Neural crest cell (in vitro differentiated cells): ENCODE measurements at regions not wholly inside any gene's neighbourhood (a gene's known extent, or its start where the extent isn't known, plus 50 kb on each side); places are given as distances from the start of the nearest gene placed in this dataset.

Source experiments
- DNase-seq: peaks from one replicate; pipeline ENCODE4 v3.0.0; 2021; ENCODE audit warnings: low read depth, mixed read lengths, low spot score
- H3K27ac Mint-ChIP-seq: one replicate; pipeline ENCODE4 v1.8.0; 2021; ENCODE audit warnings: mild to moderate bottlenecking, mixed read lengths; ENCODE audit not compliant: unreplicated experiment
- H3K27me3 Mint-ChIP-seq: 2 replicates; pipeline ENCODE4 v1.8.0; 2021; ENCODE audit warnings: low read depth, mild to moderate bottlenecking, mixed read lengths
- H3K36me3 Mint-ChIP-seq: 2 replicates; pipeline ENCODE4 v1.8.0; 2021; ENCODE audit warnings: low read depth, mild to moderate bottlenecking, mixed read lengths
- H3K4me1 Mint-ChIP-seq: 2 replicates; pipeline ENCODE4 v1.8.0; 2021; ENCODE audit warnings: mixed read lengths
- H3K4me3 Mint-ChIP-seq: one replicate; pipeline ENCODE4 v1.8.0; 2021; ENCODE audit warnings: mild to moderate bottlenecking, mixed read lengths
- H3K9me3 Mint-ChIP-seq: 2 replicates; pipeline ENCODE4 v1.8.0; 2021; ENCODE audit warnings: mixed read lengths
- TF ChIP-seq, protein P1 (sequence below): fragments of 200-600 bp; sonication (generic); conservative IDR thresholded peaks from 2 replicates; pipeline ENCODE4 v1.5.0; 2021; ENCODE audit warnings: antibody characterized with exemption, mild to moderate bottlenecking

DNA sequence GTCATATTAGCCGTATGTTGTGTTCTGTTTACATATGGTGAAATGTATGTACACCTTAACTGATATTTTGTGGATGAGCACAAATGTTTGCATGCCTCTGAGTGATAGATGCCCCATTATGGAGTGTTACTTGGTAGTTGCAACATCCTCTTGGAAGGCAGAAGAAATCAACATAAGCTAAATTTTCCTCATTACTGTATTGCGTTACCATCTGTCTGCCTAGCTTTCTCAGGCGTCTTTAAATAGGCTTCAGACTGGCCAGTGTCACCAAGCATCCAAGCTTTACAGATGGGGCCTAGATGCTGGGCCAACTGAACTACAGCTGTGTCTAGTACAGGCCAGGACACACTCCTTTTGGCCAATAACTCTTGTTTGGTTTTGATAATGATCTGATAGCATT lies 250.6 kb downstream of the SAMD5 start:
- DNase-seq = no peak
- H3K4me1 Mint-ChIP-seq = no peaks in the 10 kb centered on the region
- no peaks in the 10 kb centered on the region for H3K36me3 Mint-ChIP-seq

DNA sequence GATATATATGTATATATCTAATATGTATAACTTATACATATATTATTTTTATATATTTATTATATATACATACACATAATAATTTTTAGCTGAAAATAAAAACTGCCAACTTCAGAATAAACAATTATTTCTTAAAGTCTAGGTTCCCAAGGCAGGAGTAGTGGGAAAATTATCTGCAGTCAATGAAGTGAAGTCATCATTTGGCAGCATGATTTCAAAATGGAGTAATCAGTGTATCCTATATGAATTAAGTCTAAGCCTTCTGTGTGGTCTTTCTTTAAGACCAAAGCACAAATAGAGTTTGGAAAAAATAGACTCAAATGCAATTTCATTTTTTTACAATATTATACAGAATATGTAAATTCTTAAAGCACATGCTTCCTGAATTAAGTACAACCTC lies 251.0 kb downstream of the SAMD5 start:
- no peak for DNase-seq
- H3K4me3 Mint-ChIP-seq = no peak overlapping the region
- no peaks in the 10 kb centered on the region for H3K27me3 Mint-ChIP-seq
- TF ChIP-seq, protein P1, sequence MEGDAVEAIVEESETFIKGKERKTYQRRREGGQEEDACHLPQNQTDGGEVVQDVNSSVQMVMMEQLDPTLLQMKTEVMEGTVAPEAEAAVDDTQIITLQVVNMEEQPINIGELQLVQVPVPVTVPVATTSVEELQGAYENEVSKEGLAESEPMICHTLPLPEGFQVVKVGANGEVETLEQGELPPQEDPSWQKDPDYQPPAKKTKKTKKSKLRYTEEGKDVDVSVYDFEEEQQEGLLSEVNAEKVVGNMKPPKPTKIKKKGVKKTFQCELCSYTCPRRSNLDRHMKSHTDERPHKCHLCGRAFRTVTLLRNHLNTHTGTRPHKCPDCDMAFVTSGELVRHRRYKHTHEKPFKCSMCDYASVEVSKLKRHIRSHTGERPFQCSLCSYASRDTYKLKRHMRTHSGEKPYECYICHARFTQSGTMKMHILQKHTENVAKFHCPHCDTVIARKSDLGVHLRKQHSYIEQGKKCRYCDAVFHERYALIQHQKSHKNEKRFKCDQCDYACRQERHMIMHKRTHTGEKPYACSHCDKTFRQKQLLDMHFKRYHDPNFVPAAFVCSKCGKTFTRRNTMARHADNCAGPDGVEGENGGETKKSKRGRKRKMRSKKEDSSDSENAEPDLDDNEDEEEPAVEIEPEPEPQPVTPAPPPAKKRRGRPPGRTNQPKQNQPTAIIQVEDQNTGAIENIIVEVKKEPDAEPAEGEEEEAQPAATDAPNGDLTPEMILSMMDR = no peak
- H3K9me3 Mint-ChIP-seq = no peaks in the 10 kb centered on the region
- H3K4me1 Mint-ChIP-seq = no peaks in the 10 kb centered on the region
- no peak overlapping the region for H3K27ac Mint-ChIP-seq
- H3K36me3 Mint-ChIP-seq = no peaks in the 10 kb centered on the region

More for the DNA sequence above, 250.6 kb downstream of the SAMD5 start:
- H3K27me3 Mint-ChIP-seq = no peaks in the 10 kb centered on the region
- TF ChIP-seq, protein P1 = no peak
- H3K27ac Mint-ChIP-seq = no peak overlapping the region
- H3K9me3 Mint-ChIP-seq = no peaks in the 10 kb centered on the region
- H3K4me3 Mint-ChIP-seq = no peak overlapping the region

DNA sequence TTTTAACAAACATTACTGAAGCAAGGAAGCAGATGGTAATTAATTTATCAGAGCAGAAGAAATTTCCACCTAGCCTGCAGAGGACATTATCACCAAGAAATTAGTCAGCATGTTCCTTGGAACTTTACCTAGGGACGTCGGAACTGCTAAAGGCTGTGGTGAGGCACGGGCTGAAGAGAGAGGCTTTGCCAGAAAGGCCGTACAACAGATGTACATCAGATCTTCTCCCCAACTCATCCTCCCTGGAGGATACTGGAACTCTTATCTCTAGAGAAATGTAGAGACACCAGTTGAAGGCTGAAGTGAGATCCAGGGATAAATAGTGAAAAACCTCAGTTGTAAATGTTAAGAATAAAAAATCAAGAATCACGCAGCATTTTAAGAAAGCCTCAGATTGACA lies 257.1 kb downstream of the SAMD5 start:
- Mint-ChIP-seq H3K27ac (no peak overlapping the region), H3K9me3 (peaks cover 4% of the 10 kb centered on the region)

DNA sequence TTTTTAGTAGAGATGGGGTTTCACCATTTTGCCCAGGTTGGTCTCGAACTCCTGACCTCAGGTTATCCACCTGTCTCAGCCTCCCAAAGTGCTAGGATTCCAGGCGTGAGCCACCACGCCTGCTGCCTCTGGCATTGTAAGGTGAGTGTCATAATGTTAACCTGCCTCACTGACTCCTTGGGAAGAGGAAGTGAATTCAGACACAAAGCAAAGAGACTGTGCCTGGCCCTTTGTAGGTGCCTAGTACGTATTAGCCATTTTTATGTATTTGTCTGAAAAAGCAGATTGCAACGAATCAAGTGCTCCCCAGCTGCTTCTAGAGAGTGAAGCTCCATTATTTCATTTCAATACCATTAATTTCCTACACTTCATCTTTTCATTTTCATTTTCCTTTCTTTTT lies 260.5 kb downstream of the SAMD5 start:
- H3K36me3 Mint-ChIP-seq = no peaks in the 10 kb centered on the region
- peaks cover 4% of the 10 kb centered on the region for H3K9me3 Mint-ChIP-seq
- no peak for DNase-seq
- TF ChIP-seq, protein P1 = no peak
- H3K27ac Mint-ChIP-seq = no peak overlapping the region
- no peaks in the 10 kb centered on the region for H3K4me1 Mint-ChIP-seq
- H3K27me3 Mint-ChIP-seq = no peaks in the 10 kb centered on the region
- no peak overlapping the region for H3K4me3 Mint-ChIP-seq

More for the DNA sequence above, 257.1 kb downstream of the SAMD5 start:
- H3K36me3 Mint-ChIP-seq = no peaks in the 10 kb centered on the region
- DNase-seq = no peak
- no peak overlapping the region for H3K4me3 Mint-ChIP-seq
- TF ChIP-seq, protein P1 = no peak
- H3K27me3 Mint-ChIP-seq = no peaks in the 10 kb centered on the region
- H3K4me1 Mint-ChIP-seq = no peaks in the 10 kb centered on the region

DNA sequence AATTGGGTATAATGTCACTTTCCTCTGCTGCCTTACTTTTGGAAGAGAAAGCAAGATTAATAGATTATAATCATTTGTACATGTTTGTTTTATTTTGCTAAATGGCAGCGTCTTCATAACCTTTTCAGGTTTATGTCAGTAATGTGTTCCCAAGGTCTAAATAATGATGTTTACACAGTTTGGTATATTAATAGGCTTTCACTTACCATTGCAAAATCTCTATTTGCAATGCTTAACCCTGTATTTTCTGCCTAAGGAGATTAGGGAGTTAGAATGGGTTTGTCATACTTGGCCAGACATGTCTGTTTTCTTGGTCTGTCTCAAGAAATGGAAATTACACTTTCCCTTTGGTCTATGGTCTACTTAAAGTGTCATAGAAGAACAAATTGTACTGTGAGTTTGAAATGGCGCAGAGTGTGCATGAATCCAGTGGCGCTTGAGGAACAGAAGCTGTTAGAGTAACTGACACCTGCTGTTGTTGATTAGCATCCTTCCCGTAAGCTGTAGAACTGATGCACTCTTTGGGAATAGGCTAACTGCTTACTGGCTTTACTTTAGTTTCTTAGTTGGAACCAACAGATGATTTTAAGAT lies 261.1 kb downstream of the SAMD5 start:
- Mint-ChIP-seq H3K36me3 (no peaks in the 10 kb centered on the region), H3K4me3 (no peak overlapping the region), H3K9me3 (peaks cover 4% of the 10 kb centered on the region), H3K27ac (no peak overlapping the region), H3K4me1 (no peaks in the 10 kb centered on the region), H3K27me3 (no peaks in the 10 kb centered on the region)
- no peak for DNase-seq
- TF ChIP-seq, protein P1 = no peak
